HCT116 (cell line): ENCODE measurements at regions not wholly inside any gene's neighbourhood (a gene's known extent, or its start where the extent isn't known, plus 50 kb on each side); places are given as distances from the start of the nearest gene placed in this dataset.

Source experiments
- ATAC-seq: fragments of 200-7000 bp; cut with Tn5 transposase; 2 replicates; pipeline ENCODE4 v1.9.1; 2020; ENCODE audit warnings: mild to moderate bottlenecking, moderate library complexity
- BruUV-seq: library from RNA; stranded (reverse); fragments of 400-500 nt; replicated peaks from 2 replicates; lab custom pipeline; 2021; lab: Mats Ljungman, UMichigan
- CTCF ChIA-PET: fragments of 300-600 bp; sonication (Branson Sonifier 250); formaldehyde crosslinking; loops from one replicate; lab custom pipeline; 2021; ENCODE audit warnings: antibody characterized with exemption; lab: Charles Lee
- POLR2A ChIA-PET: fragments of 300-600, 350-600 bp; sonication (Branson Sonifier 250); formaldehyde crosslinking; loops from one replicate; lab custom pipeline; 2021; ENCODE audit warnings: antibody characterized with exemption; lab: Charles Lee
- RAD21 ChIA-PET, 2 experiments: fragments of 300-600 bp; sonication (Branson Sonifier 250); formaldehyde crosslinking; loops; one replicate each; lab custom pipeline; 2023; ENCODE audit warnings: low total read pairs in 2 of 2; ENCODE audit not compliant: uncharacterized antibody in 2 of 2, unreplicated experiment in 2 of 2, low non-redundant PET in 1 of 2; lab: Charles Lee
- DNase-seq: peaks from one replicate; pipeline ENCODE4 v3.0.0-alpha.2; 2010; ENCODE audit warnings: low read depth, low spot score
- H2AFZ ChIP-seq: fragments of 200-600 bp; shearing (Covaris generic), sonication (generic); 2 replicates; pipeline ENCODE4 v1.6.1; 2017; ENCODE audit warnings: low read depth, mixed run types, mixed read lengths, antibody characterized with exemption, low read length; ENCODE audit not compliant: poor library complexity, severe bottlenecking
- H3K27ac ChIP-seq: 2 replicates; pipeline ENCODE4 v1.5.1; 2012; ENCODE audit warnings: low read depth, low read length
- H3K27me3 ChIP-seq: fragments of 200-600 bp; sonication (generic); 2 replicates; pipeline ENCODE4 v1.6.1; 2016; ENCODE audit warnings: mixed run types, low read length, mixed read lengths; ENCODE audit not compliant: insufficient read depth
- H3K36me3 ChIP-seq, 2 experiments: fragments of 200-500 bp in 1 of 2; fragments of 200-600 bp in 1 of 2; sonication (Bioruptor generic) in 1 of 2; sonication (generic) in 1 of 2; 2 replicates each; pipeline versions ENCODE4 v1.5.1 to v1.6.1; 2014 to 2016; ENCODE audit warnings: low read length in 2 of 2, inconsistent platforms in 1 of 2, mixed read lengths in 1 of 2, mixed run types in 1 of 2; ENCODE audit not compliant: insufficient read depth in 2 of 2, control insufficient read depth in 1 of 2
- H3K4me1 ChIP-seq, 2 experiments: fragments of 200-600 bp in 1 of 2; sonication (generic) in 1 of 2; 2 replicates each; pipeline versions ENCODE4 v1.5.1 to v1.6.1; 2012 to 2017; ENCODE audit warnings: low read length in 2 of 2, inconsistent platforms in 1 of 2, mild to moderate bottlenecking in 1 of 2, mixed read lengths in 1 of 2, mixed run types in 1 of 2, moderate library complexity in 1 of 2; ENCODE audit not compliant: insufficient read depth in 2 of 2, control insufficient read depth in 1 of 2
- H3K4me2 ChIP-seq: fragments of 200-600 bp; sonication (generic); 2 replicates; pipeline ENCODE4 v1.6.1; 2017; ENCODE audit warnings: mixed run types, low read length, mixed read lengths
- H3K4me3 ChIP-seq, 2 experiments: fragments of 200-600 bp in 1 of 2; sonication (generic) in 1 of 2; replicated peaks in 1 of 2; 2 replicates each; pipeline ENCODE4 v1.5.1; 2011 to 2016; ENCODE audit warnings: low read length in 2 of 2, control low read depth in 1 of 2, low read depth in 1 of 2, mild to moderate bottlenecking in 1 of 2, mixed read lengths in 1 of 2, mixed run types in 1 of 2
- H3K79me2 ChIP-seq: fragments of 200-600 bp; sonication (generic); 2 replicates; pipeline ENCODE4 v1.6.1; 2017; ENCODE audit warnings: mild to moderate bottlenecking, mixed run types, low read length, moderate library complexity, mixed read lengths; ENCODE audit not compliant: insufficient read depth
- H3K9ac ChIP-seq: fragments of 200-600 bp; sonication (generic); 2 replicates; pipeline ENCODE4 v1.6.1; 2016; ENCODE audit warnings: low read length, mixed read lengths
- H3K9me2 ChIP-seq: fragments of 200-600 bp; sonication (generic), shearing (Covaris generic); 2 replicates; pipeline ENCODE4 v1.6.1; 2017; ENCODE audit warnings: mixed run types, mild to moderate bottlenecking, moderate library complexity; ENCODE audit not compliant: insufficient read depth
- H3K9me3 ChIP-seq, 2 experiments: fragments of 200-500 bp in 1 of 2; fragments of 200-600 bp in 1 of 2; sonication (Bioruptor generic) in 1 of 2; sonication (generic) in 1 of 2; 2 replicates each; pipeline ENCODE4 v1.6.1; 2014 to 2017; ENCODE audit warnings: low read length in 2 of 2, mixed read lengths in 2 of 2, inconsistent platforms in 1 of 2, low read depth in 1 of 2, mild to moderate bottlenecking in 1 of 2, mixed run types in 1 of 2, moderate library complexity in 1 of 2; ENCODE audit not compliant: control insufficient read depth in 1 of 2, insufficient read depth in 1 of 2
- H4K20me1 ChIP-seq: fragments of 200-600 bp; sonication (generic), shearing (Covaris generic); 2 replicates; pipeline ENCODE4 v1.6.1; 2017; ENCODE audit warnings: mixed run types, mild to moderate bottlenecking, moderate library complexity; ENCODE audit not compliant: insufficient read depth
- CBX3 ChIP-seq: IDR thresholded peaks from 2 replicates; pipeline ENCODE4 v1.6.1; 2012; ENCODE audit warnings: low read depth
- CEBPB ChIP-seq: IDR thresholded peaks from 2 replicates; pipeline ENCODE4 v1.6.1; 2012; ENCODE audit warnings: low read depth
- CTCF ChIP-seq, 3 experiments: fragments of 200-600 bp in 1 of 3; sonication (generic) in 1 of 3; IDR thresholded peaks in 2 of 3; conservative IDR thresholded peaks in 1 of 3; 2 replicates each; pipeline ENCODE4 v1.5.1; 2012 to 2017; ENCODE audit warnings: low read depth in 2 of 3, low read length in 2 of 3, antibody characterized with exemption in 1 of 3, borderline replicate concordance in 1 of 3, control low read depth in 1 of 3, mild to moderate bottlenecking in 1 of 3, mixed read lengths in 1 of 3, mixed run types in 1 of 3, moderate library complexity in 1 of 3; ENCODE audit not compliant: insufficient read depth in 1 of 3
- EZH2 ChIP-seq: fragments of 200-600 bp; sonication (generic); IDR thresholded peaks from 2 replicates; pipeline ENCODE4 v1.6.1; 2017; ENCODE audit warnings: antibody characterized with exemption, mixed run types
- EZH2phosphoT487 ChIP-seq: fragments of 200-600 bp; IDR thresholded peaks from 2 replicates; pipeline ENCODE4 v1.6.1; 2018; ENCODE audit warnings: antibody characterized with exemption, borderline replicate concordance
- FOSL1 ChIP-seq: IDR thresholded peaks from 2 replicates; pipeline ENCODE4 v1.6.1; 2012; ENCODE audit warnings: low read depth
- MAX ChIP-seq: IDR thresholded peaks from 2 replicates; pipeline ENCODE4 v1.6.1; 2012
- POLR2A ChIP-seq: IDR thresholded peaks from 2 replicates; pipeline ENCODE4 v1.7.0; 2011; ENCODE audit warnings: borderline replicate concordance; ENCODE audit not compliant: insufficient read depth, insufficient read length; ENCODE audit errors: extremely low read depth
- POLR2AphosphoS5 ChIP-seq: IDR thresholded peaks from 2 replicates; pipeline ENCODE4 v1.6.1; 2011; ENCODE audit warnings: mild to moderate bottlenecking, low read depth, low read length, moderate library complexity
- RAD21 ChIP-seq: IDR thresholded peaks from 2 replicates; pipeline ENCODE4 v1.6.1; 2012; ENCODE audit warnings: low read depth, mild to moderate bottlenecking
- SP1 ChIP-seq: IDR thresholded peaks from 2 replicates; pipeline ENCODE4 v1.6.1; 2012; ENCODE audit warnings: low read depth
- SRF ChIP-seq: IDR thresholded peaks from 2 replicates; pipeline ENCODE4 v1.6.1; 2012; ENCODE audit warnings: low read depth
- TCF7L2 ChIP-seq: IDR thresholded peaks from 2 replicates; pipeline ENCODE4 v1.7.0; 2011; ENCODE audit warnings: borderline replicate concordance, inconsistent platforms; ENCODE audit not compliant: insufficient read depth, insufficient read length; ENCODE audit errors: extremely low read depth
- YY1 ChIP-seq: IDR thresholded peaks from 2 replicates; pipeline ENCODE4 v1.6.1; 2011; ENCODE audit warnings: low read length, low read depth, moderate library complexity, mild to moderate bottlenecking; ENCODE audit not compliant: insufficient replicate concordance; ENCODE audit errors: extremely low read depth
- ZFX ChIP-seq: fragments of 450-650 bp; IDR thresholded peaks from 2 replicates; pipeline ENCODE4 v1.6.1; 2017
- ZNF274 ChIP-seq: fragments of 200-500 bp; sonication (Bioruptor generic); IDR thresholded peaks from 2 replicates; pipeline ENCODE4 v1.6.1; 2014; ENCODE audit warnings: mild to moderate bottlenecking, low read depth, low read length, inconsistent platforms
- intact Hi-C: fragments of 100-400 bp; cut with micrococcal nuclease; formaldehyde crosslinking; loops from 2 replicates; pipeline ENCODE4 v1.10.0; 2022
- TF ChIP-seq, protein P1 (sequence below): IDR thresholded peaks from 2 replicates; pipeline ENCODE4 v1.6.1; 2011; ENCODE audit warnings: mild to moderate bottlenecking, low read length, moderate library complexity; ENCODE audit not compliant: insufficient replicate concordance; ENCODE audit errors: extremely low read depth

DNA sequence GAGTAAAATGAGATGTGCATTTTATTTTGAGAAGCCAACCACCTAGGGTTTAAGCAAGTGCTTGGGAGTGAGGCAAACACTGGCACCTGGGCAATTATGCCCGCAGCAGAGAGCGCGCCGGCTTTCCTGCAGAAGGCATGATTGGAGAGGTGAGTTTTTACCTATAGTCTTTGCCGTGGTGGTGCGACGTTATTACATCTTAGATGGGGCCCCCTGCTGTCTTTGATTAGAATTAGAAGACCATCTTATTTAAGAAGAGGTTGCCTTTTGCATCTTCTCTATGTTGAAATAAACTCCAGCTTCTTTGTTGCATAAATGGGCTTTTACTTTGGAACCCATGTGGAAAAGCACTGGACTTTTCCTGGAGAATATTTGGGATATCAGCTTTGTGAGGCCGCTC is 409.5 kb downstream of the GLRX3 start:
- Histone ChIP-seq H3K27ac (no peak overlapping the region), H3K9me3 (no peaks in the 10 kb centered on the region), H3K4me3 (no peak overlapping the region), H3K4me1 (no peaks in the 10 kb centered on the region), H3K9ac (no peak overlapping the region), H2AFZ (no peak overlapping the region), H3K36me3 (no peaks in the 10 kb centered on the region), H3K4me2 (no peak overlapping the region), H4K20me1 (no peaks in the 10 kb centered on the region), H3K27me3 (no peaks in the 10 kb centered on the region), H3K79me2 (no peaks in the 10 kb centered on the region), H3K9me2 (no peaks in the 10 kb centered on the region)
- DNase-seq: no peak
- TF ChIP-seq MAX (no peak), YY1 (no peak), SRF (no peak), CEBPB (no peak), FOSL1 (no peak), CBX3 (no peak), ZFX (no peak), EZH2 (no peak), RAD21 (no peak), TCF7L2 (no peak)
- RAD21 ChIA-PET: no interaction called here
- POLR2A ChIA-PET: no interaction called here
- BruUV-seq: no TSS peak
- intact Hi-C loops: no loop called here
- no peak for ATAC-seq
- CTCF ChIA-PET: no interaction called here

DNA sequence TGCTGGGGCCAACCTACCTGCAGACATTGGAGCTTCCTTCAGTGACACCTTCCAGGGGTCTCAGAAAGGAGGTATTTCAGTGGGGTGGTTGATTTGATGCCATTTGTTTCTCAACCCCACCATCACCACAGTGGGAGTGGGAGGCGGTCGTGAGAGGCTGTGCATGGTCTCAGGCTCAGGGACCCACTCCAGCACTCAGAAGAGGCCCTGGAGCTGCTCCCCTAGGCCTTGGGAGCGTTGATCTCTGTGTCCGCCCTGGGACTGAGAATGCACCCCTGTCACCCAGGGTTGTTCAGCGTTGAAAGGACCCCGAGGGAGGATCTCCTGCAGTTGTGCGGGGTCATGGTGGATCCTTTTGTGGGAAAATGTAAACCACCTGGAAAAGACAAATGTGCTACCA is 410.6 kb downstream of the GLRX3 start:
- RAD21 ChIA-PET: no interaction called here
- CTCF ChIA-PET: no interaction called here
- ATAC-seq: no peak
- POLR2A ChIA-PET: no interaction called here
- Histone ChIP-seq H3K79me2 (no peaks in the 10 kb centered on the region), H3K27ac (no peak overlapping the region), H3K9ac (no peak overlapping the region), H3K4me2 (no peak overlapping the region), H4K20me1 (no peaks in the 10 kb centered on the region), H3K36me3 (no peaks in the 10 kb centered on the region), H3K27me3 (no peaks in the 10 kb centered on the region), H3K9me3 (no peaks in the 10 kb centered on the region), H3K4me3 (no peak overlapping the region), H2AFZ (no peak overlapping the region), H3K4me1 (no peaks in the 10 kb centered on the region), H3K9me2 (no peaks in the 10 kb centered on the region)
- BruUV-seq: no TSS peak
- intact Hi-C loops: no loop called here
- TF ChIP-seq CTCF (IDR thresholded peaks at IDR 0.05 in 2 of 3, conservative IDR thresholded peaks at IDR 0.05 in 1 of 3; ENCODE audit: borderline replicate concordance in 1 of 3, insufficient read depth in 1 of 3, low read depth in 2 of 3, low read length in 2 of 3) (no peak), YY1 (no peak), TCF7L2 (no peak), ZNF274 (no peak), EZH2phosphoT487 (no peak), SP1 (no peak), POLR2A (no peak), POLR2AphosphoS5 (no peak), CEBPB (no peak), RAD21 (no peak)
- TF ChIP-seq, protein P1, sequence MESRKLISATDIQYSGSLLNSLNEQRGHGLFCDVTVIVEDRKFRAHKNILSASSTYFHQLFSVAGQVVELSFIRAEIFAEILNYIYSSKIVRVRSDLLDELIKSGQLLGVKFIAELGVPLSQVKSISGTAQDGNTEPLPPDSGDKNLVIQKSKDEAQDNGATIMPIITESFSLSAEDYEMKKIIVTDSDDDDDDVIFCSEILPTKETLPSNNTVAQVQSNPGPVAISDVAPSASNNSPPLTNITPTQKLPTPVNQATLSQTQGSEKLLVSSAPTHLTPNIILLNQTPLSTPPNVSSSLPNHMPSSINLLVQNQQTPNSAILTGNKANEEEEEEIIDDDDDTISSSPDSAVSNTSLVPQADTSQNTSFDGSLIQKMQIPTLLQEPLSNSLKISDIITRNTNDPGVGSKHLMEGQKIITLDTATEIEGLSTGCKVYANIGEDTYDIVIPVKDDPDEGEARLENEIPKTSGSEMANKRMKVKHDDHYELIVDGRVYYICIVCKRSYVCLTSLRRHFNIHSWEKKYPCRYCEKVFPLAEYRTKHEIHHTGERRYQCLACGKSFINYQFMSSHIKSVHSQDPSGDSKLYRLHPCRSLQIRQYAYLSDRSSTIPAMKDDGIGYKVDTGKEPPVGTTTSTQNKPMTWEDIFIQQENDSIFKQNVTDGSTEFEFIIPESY: no peak
- no peak for DNase-seq
